Heart left ventricle (tissue), 13 donors: ENCODE measurements at regions not wholly inside any gene's neighbourhood (a gene's known extent, or its start where the extent isn't known, plus 50 kb on each side); places are given as distances from the start of the nearest gene placed in this dataset.

Source experiments
- POLR2A ChIP-seq, 2 donors: fragments of 450-650 bp; IDR thresholded peaks; one replicate each; pipeline ENCODE4 v1.6.1; 2017; ENCODE audit warnings: antibody characterized with exemption in 2 of 2, mild to moderate bottlenecking in 2 of 2, moderate library complexity in 2 of 2
- TF ChIP-seq, protein P1 (sequence below), 12 donors: fragments of 200-600 bp; sonication (generic) in 4 of 12; IDR thresholded peaks; one replicate each; pipeline versions ENCODE4 v1.5.0 to v1.8.0; 2018 to 2022; ENCODE audit warnings: antibody characterized with exemption in 12 of 12, mild to moderate bottlenecking in 5 of 12
- donor health status: ischemic (EF 13 %, LVEDD 7.1; RV severe dilation, severe dysfunction).
- donor health status: DM: no; HTN: yes; CAD: no.
- donor health status: DM: no; HTN: no; CAD: no.
- donor health status: ischemic (EF 25% LVEDD 6.9; RV normal size, moderate dysfunction).
- donor health status: ischemic (EF 25% LVEDD 5.7; RV mildly dilated, moderate dysfunction).
- donor health status: ischemic (EF 35%, LVEDD 5.7; RV mildly dilated, moderate dysfunction).
- donor health status: nonischemic (EF 11% LVEDD 7.7; RV severe dilation, severe dysfunction).
- donor health status: DM: yes; HTN: yes; CAD: no.
- donor health status: PGD.
- donor health status: ischemic (EF 29% LVEDD 5.4; RV normal size, mild dysfunction).
- donor health status: nonischemic (EF 23%, LVEDD 6.1; RV moderate dilation, normal function).

DNA sequence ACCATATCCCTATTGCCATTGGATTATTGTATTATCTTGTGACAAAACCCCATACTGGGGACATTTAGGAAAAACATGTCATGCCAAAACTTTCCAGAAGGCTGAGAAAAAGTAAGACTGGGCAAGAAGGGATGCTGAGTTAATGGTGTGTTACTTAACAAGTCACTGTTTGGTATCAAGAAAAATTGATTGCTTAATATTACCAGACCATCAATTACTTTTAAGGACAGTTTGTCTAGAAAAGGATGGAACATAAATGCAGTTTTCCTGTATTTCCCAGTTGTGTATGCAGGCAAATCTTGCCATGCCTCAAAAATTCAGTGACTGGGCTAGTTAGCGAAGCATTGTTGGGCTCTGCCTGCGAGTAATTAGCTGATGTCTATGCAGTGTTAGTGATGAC, 705.6 kb upstream of the MIR17HG start:
- TF ChIP-seq, protein P1, sequence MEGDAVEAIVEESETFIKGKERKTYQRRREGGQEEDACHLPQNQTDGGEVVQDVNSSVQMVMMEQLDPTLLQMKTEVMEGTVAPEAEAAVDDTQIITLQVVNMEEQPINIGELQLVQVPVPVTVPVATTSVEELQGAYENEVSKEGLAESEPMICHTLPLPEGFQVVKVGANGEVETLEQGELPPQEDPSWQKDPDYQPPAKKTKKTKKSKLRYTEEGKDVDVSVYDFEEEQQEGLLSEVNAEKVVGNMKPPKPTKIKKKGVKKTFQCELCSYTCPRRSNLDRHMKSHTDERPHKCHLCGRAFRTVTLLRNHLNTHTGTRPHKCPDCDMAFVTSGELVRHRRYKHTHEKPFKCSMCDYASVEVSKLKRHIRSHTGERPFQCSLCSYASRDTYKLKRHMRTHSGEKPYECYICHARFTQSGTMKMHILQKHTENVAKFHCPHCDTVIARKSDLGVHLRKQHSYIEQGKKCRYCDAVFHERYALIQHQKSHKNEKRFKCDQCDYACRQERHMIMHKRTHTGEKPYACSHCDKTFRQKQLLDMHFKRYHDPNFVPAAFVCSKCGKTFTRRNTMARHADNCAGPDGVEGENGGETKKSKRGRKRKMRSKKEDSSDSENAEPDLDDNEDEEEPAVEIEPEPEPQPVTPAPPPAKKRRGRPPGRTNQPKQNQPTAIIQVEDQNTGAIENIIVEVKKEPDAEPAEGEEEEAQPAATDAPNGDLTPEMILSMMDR (IDR thresholded peaks at IDR 0.05) = no peak
- no peak for TF ChIP-seq POLR2A (IDR thresholded peaks at IDR 0.05)
